A549 (cell line): ENCODE measurements at regions not wholly inside any gene's neighbourhood (a gene's known extent, or its start where the extent isn't known, plus 50 kb on each side); places are given as distances from the start of the nearest gene placed in this dataset.

Source experiments
- ATAC-seq, 2 experiments: fragments of 200-7000 bp in 1 of 2; fragments of >200 bp in 1 of 2; cut with Nextera tagmentation in 1 of 2; cut with Tn5 transposase in 1 of 2; 3 replicates each; pipeline versions ENCODE4 v1.8.0 to v1.9.1; 2018 to 2020; ENCODE audit warnings: mild to moderate bottlenecking in 1 of 2, moderate library complexity in 1 of 2
- CTCF ChIA-PET: fragments of 300-600 bp; sonication (Branson Sonifier 250); formaldehyde crosslinking; extraction: SDS; loops from one replicate; lab custom pipeline; 2021; ENCODE audit warnings: antibody characterized with exemption, inconsistent platforms; lab: Yijun Ruan, JAX
- POLR2A ChIA-PET: fragments of 350-600 bp; formaldehyde crosslinking; extraction: SDS; loops from one replicate; lab custom pipeline; 2021; ENCODE audit warnings: antibody characterized with exemption, inconsistent platforms; lab: Yijun Ruan, JAX
- DNase-seq, 2 experiments: peaks; one replicate each; pipeline versions ENCODE4 v3.0.0 to v3.0.0-alpha.2; 2011 to 2016; ENCODE audit warnings: low read depth in 1 of 2, low spot score in 1 of 2
- FAIRE-seq: peaks from 2 replicates; lab custom pipeline; 2011; peaks lifted over from hg19 to GRCh38; lab: Jason Lieb, UNC
- H3K27ac ChIP-seq, 2 experiments: fragments of >200 bp; sonication (Bioruptor Twin); formaldehyde crosslinking; 3 replicates each; pipeline ENCODE4 v1.5.1; 2016 to 2017
- H3K4me1 ChIP-seq: fragments of >200 bp; sonication (Bioruptor Twin); formaldehyde crosslinking; 3 replicates; pipeline ENCODE4 v1.6.1; 2016
- H3K4me2 ChIP-seq: fragments of >200 bp; sonication (Bioruptor Twin); formaldehyde crosslinking; 3 replicates; pipeline ENCODE4 v1.6.1; 2016
- H3K4me3 ChIP-seq: fragments of >200 bp; sonication (Bioruptor Twin); formaldehyde crosslinking; 3 replicates; pipeline ENCODE4 v1.5.1; 2016
- H3K9me3 ChIP-seq: fragments of >200 bp; sonication (Bioruptor Twin); formaldehyde crosslinking; 3 replicates; pipeline ENCODE4 v1.6.1; 2016
- ATOH8 ChIP-seq: fragments of 250-450 bp; sonication (Bioruptor Pico); IDR thresholded peaks from 2 replicates; pipeline ENCODE4 v1.5.0; 2020; ENCODE audit warnings: low read depth, mild to moderate bottlenecking, moderate library complexity
- BCL3 ChIP-seq: fragments of >200 bp; sonication (Bioruptor Twin); formaldehyde crosslinking; IDR thresholded peaks from 3 replicates; pipeline ENCODE4 v1.6.1; 2016
- BHLHE40 ChIP-seq: IDR thresholded peaks from 2 replicates; pipeline ENCODE4 v1.6.1; 2012; ENCODE audit warnings: low read depth, low read length, inconsistent platforms
- CHD2 ChIP-seq: fragments of 150-350 bp; IDR thresholded peaks from 2 replicates; pipeline ENCODE4 v1.6.1; 2014; ENCODE audit warnings: low read length; ENCODE audit not compliant: partially characterized antibody
- CHD4 ChIP-seq: fragments of 200-600 bp; sonication (generic); IDR thresholded peaks from 2 replicates; pipeline ENCODE4 v1.6.1; 2016; ENCODE audit warnings: antibody characterized with exemption, mild to moderate bottlenecking, borderline replicate concordance
- EHF ChIP-seq: fragments of 250-450 bp; sonication (Bioruptor Pico); IDR thresholded peaks from 2 replicates; pipeline ENCODE4 v1.5.0; 2020; ENCODE audit warnings: mild to moderate bottlenecking
- ELK1 ChIP-seq: fragments of 150-350 bp; IDR thresholded peaks from 2 replicates; pipeline ENCODE4 v1.6.1; 2014; ENCODE audit warnings: low read depth, mild to moderate bottlenecking, low read length
- FOXS1 ChIP-seq: fragments of 250-450 bp; sonication (Bioruptor Pico); IDR thresholded peaks from 2 replicates; pipeline ENCODE4 v1.5.0; 2020; ENCODE audit warnings: mild to moderate bottlenecking, moderate library complexity
- HDAC2 ChIP-seq: fragments of 200-600 bp; sonication (generic); IDR thresholded peaks from 2 replicates; pipeline ENCODE4 v1.6.1; 2016
- HMGXB4 ChIP-seq: fragments of 250-450 bp; sonication (Bioruptor Pico); IDR thresholded peaks from 2 replicates; pipeline ENCODE4 v1.5.0; 2021; ENCODE audit warnings: mild to moderate bottlenecking, moderate library complexity, borderline replicate concordance
- HOXA7 ChIP-seq: fragments of 250-450 bp; sonication (Bioruptor Pico); IDR thresholded peaks from 2 replicates; pipeline ENCODE4 v1.5.0; 2020; ENCODE audit warnings: mild to moderate bottlenecking, moderate library complexity
- KDM5A ChIP-seq: fragments of 200-600 bp; sonication (generic); IDR thresholded peaks from 2 replicates; pipeline ENCODE4 v1.6.1; 2016; ENCODE audit warnings: antibody characterized with exemption, mild to moderate bottlenecking
- MAFK ChIP-seq: fragments of 450-650 bp; IDR thresholded peaks from 2 replicates; pipeline ENCODE4 v1.6.1; 2014; ENCODE audit not compliant: partially characterized antibody
- NPAS2 ChIP-seq: fragments of 250-450 bp; sonication (Bioruptor Pico); IDR thresholded peaks from 2 replicates; pipeline ENCODE4 v1.8.0; 2022; ENCODE audit warnings: mild to moderate bottlenecking, moderate library complexity, borderline replicate concordance
- RAD21 ChIP-seq, 2 experiments: fragments of >200 bp in 1 of 2; sonication (Bioruptor Twin) in 1 of 2; formaldehyde crosslinking in 1 of 2; IDR thresholded peaks in 1 of 2; conservative IDR thresholded peaks in 1 of 2; 2 replicates in 1 of 2; 3 replicates in 1 of 2; pipeline ENCODE4 v1.6.1; 2012 to 2018; ENCODE audit warnings: inconsistent platforms in 1 of 2
- REST ChIP-seq: fragments of 200-600 bp; sonication (generic); IDR thresholded peaks from 2 replicates; pipeline ENCODE4 v1.6.1; 2016; ENCODE audit warnings: antibody characterized with exemption, mild to moderate bottlenecking, moderate library complexity
- SREBF2 ChIP-seq: fragments of 450-650 bp; IDR thresholded peaks from 2 replicates; pipeline ENCODE4 v1.6.1; 2014; ENCODE audit warnings: mild to moderate bottlenecking, moderate library complexity
- TFCP2L1 ChIP-seq: fragments of 250-450 bp; sonication (Bioruptor Pico); IDR thresholded peaks from 2 replicates; pipeline ENCODE4 v1.5.0; 2021; ENCODE audit warnings: mild to moderate bottlenecking
- ZC3H11A ChIP-seq: fragments of 450-650 bp; IDR thresholded peaks from 2 replicates; pipeline ENCODE4 v1.6.1; 2014; ENCODE audit warnings: antibody characterized with exemption, mild to moderate bottlenecking
- ZNF302 ChIP-seq: fragments of 250-450 bp; sonication (Bioruptor Pico); IDR thresholded peaks from 2 replicates; pipeline ENCODE4 v1.9.0; 2021; ENCODE audit warnings: inconsistent platforms, mild to moderate bottlenecking, moderate library complexity
- WGBS: methylation state at CpG from one replicate; pipeline ENCODE4 v1.1.6; 2017; ENCODE audit errors: missing lambda C conversion rate; 5-methylcytosine and 5-hydroxymethylcytosine counted together

- FAIRE-seq: no peak
- peaks cover 100% of the 10 kb centered on the region for H3K4me1 ChIP-seq
- no peak for ATAC-seq
- 92% methylated on average over 2 of the region's 2 CpGs for WGBS
- no peaks in the 10 kb centered on the region for H3K9me3 ChIP-seq
- CTCF ChIA-PET: interaction anchor here (0.9 to 2.7 kb wide), 5 partner anchors 16 to 147 kb away, joined by 3 to 16 read pairs (median 4); no protein-coding TSS in a partner anchor
- no peak overlapping the region for H3K4me3 ChIP-seq
- DNase-seq: no peak
- H3K4me2 ChIP-seq: peak overlapping the region; percentile 57
- POLR2A ChIA-PET: interaction anchor here (0.9 to 1.4 kb wide), 3 partner anchors 13 to 14 kb away, joined by 3 to 5 read pairs (median 3); no protein-coding TSS in a partner anchor
- peak overlapping the region; percentile 99 for H3K27ac ChIP-seq
- TF ChIP-seq REST (no peak), HDAC2 (0 out of 2 replicates have a peak, but pooled peaks have one; percentile 66), HMGXB4 (CRISPR knock-in tag) (no peak), ATOH8 (CRISPR knock-in tag) (no peak), ZC3H11A (no peak), CHD4 (0 out of 2 replicates have a peak, but pooled peaks have one; percentile 69), ZNF302 (CRISPR knock-in tag) (no peak), HOXA7 (CRISPR knock-in tag) (no peak), BHLHE40 (no peak), EHF (no peak)
- TF ChIP-seq, all 56 proteins: peak for 2
Measured at GRCh38 chr10:110413049-110413783, 84.5 kb upstream of the DUSP5 start.

GRCh38 chr10:110413903-110414547 lies 83.7 kb upstream of the DUSP5 start:
- 56% methylated on average over 11 of the region's 11 CpGs for whole genome bisulfite sequencing
- H3K27ac ChIP-seq: peak overlapping the region; percentile 99
- ATAC-seq: peak in 1 of 2 experiments; percentile 19; a peak in 3 of 6 replicates
- CTCF ChIA-PET: interaction anchor here (0.7 to 1.8 kb wide), 8 partner anchors 9 to 146 kb away, joined by 3 to 7 read pairs (median 4); no protein-coding TSS in a partner anchor
- DNase-seq: peak in 1 of 2 experiments; percentile 51
- POLR2A ChIA-PET: interaction anchor here (1.0 to 2.6 kb wide), 3 partner anchors 12 to 15 kb away, joined by 3 to 9 read pairs (median 5); no protein-coding TSS in a partner anchor
- no peaks in the 10 kb centered on the region for H3K9me3 ChIP-seq
- H3K4me3 ChIP-seq: no peak overlapping the region
- H3K4me2 ChIP-seq: peak overlapping the region; percentile 57
- peaks cover 95% of the 10 kb centered on the region for H3K4me1 ChIP-seq
- no peak for FAIRE-seq
- TF ChIP-seq KDM5A (no peak), BHLHE40 (no peak), ZNF302 (CRISPR knock-in tag) (no peak), RAD21 (conservative IDR thresholded peaks at IDR 0.05 in 1 of 2, IDR thresholded peaks at IDR 0.05 in 1 of 2) (no peak), SREBF2 (no peak), FOXS1 (CRISPR knock-in tag) (no peak), HMGXB4 (CRISPR knock-in tag) (no peak), MAFK (no peak), NPAS2 (CRISPR knock-in tag) (0 out of 2 replicates have a peak, but pooled peaks have one; percentile 12), HDAC2 (no peak), ELK1 (no peak), CHD2 (no peak), TFCP2L1 (CRISPR knock-in tag) (peak; percentile 77; the same call in 1 of the 2 replicates), ATOH8 (CRISPR knock-in tag) (peak; percentile 65; the same call in 1 of the 2 replicates), BCL3 (no peak)
